Activated CD4-positive, CD25-positive, alpha-beta regulatory T cell treated with anti-CD3 and anti-CD28 coated beads, Interleukin-2, amount 50 U/mL, for 24 hours (primary cell): ENCODE measurements at regions not wholly inside any gene's neighbourhood (a gene's known extent, or its start where the extent isn't known, plus 50 kb on each side); places are given as distances from the start of the nearest gene placed in this dataset.

ENCODE experiments used
- ATAC-seq, 2 donors: fragments of 150-1000 bp; cut with Tn5 transposase; one replicate each; pipeline ENCODE4 v1.10.0; 2021; ENCODE audit warnings: mild to moderate bottlenecking in 1 of 2, moderate library complexity in 1 of 2

DNA sequence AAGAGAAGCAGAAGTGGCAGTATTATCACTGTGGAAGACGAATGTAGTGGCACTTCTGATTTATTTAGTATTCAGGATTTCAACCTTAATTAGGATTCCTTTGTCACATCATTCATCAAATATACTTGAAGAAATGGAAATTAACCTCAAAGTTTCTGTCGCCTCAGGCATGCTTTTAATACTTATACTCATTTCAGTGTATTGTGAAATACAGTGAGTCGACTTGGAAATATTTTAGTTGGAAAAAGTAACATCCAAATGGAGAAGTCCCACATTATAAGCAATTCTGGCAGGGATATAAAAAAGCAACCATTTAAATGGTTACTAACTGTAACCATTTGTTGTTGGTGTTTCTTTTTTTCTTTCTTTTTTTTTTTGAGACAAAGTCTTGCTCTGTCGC is 648.8 kb downstream of the ARL4A start:
- no peak for ATAC-seq

DNA sequence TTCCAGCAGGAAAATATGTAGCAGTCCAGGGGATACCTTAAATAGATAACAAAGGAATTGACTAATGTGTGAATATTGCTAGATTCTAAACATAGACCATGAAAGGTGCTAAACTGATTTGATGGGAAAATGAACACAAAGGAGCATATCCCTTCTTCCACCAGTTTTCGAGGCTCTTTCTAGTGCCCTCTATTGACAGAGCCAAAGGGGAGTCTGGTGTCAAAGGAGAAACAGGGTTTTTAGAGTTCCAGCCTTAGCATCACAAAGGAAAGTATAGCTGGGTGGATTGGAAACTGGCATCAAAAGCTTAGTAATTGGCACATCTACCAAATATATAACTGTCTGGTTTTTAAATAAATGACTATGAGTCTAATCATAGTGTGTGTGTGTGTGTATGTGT is 636.8 kb downstream of the ETV1 start:
- ATAC-seq, result no peak

DNA sequence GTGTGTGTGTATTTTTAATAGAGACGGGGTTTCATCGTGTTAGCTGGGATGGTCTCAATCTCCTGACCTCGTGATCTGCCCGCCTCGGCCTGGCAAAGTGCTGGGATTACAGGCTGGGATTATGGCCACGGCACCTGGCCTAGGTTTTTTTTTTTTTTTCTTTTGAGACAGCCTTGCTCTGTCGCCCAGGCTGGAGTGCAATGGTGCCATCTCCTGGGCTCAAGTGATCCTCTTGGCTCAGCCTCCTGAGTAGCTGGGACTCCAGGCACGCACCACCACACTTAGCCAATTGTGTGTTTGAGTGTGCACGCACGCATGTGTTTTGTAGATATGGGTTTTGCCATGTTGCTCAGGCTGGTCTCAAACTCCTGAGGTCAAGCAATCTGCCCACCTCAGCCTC is 629.8 kb downstream of the ETV1 start:
- no peak for ATAC-seq

DNA sequence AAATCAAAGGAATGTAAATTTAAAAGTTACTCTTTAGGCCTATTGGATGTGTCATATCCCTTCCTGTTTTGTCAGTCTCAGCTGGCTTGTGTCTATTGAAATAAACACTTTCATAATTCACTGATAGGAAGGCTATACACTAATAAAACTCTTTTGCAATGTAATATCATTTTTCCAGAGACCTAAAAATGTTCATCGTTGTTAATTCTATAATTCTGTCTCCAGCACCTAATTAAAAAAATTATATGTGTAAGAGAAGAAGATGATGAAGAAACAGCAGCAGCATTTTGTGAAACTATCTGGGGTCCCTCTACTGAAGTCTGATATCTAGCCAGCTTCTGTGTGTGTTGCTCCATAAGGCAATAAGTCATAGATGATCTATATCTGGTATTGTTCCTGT is 602.7 kb downstream of the ETV1 start:
- ATAC-seq, result no peak

DNA sequence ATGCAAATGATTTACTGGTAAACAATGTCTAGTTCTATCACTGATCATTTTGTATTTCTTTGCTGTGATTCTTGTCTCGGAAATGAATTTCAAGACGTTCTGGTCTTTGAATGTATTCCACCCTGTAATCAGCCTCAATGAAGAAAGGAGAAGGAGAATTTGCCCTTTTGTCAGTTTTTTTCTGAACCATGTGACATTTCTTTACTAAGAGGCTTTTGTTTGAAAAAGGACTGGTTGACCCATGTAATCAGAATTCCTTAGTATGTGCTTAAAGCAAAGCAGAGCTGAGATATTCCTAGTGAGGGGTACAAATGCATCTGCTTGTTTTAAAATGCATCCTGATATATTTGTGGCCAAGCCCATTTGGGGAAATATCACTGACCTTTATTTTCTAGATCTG is 581.6 kb downstream of the ETV1 start:
- ATAC-seq, result no peak

DNA sequence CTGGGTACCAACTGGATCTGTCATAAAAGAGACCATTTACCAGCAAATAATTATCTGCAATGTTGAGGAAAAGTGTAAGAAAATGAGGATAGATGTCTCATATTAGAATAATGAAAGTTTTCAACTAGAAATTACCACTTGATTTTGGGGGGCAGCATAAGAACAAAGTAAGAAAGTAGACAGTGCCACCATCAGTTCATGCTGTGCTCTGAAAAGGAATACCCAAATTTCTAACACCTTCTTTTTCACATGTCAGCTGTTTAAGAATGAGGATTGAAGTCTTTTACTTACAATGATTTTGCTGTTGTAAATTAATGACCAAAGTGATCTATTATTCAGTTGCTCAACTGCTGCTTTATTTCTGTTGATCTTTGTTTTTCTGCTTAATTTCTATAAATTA is 578.3 kb downstream of the ETV1 start:
- ATAC-seq, result no peak

DNA sequence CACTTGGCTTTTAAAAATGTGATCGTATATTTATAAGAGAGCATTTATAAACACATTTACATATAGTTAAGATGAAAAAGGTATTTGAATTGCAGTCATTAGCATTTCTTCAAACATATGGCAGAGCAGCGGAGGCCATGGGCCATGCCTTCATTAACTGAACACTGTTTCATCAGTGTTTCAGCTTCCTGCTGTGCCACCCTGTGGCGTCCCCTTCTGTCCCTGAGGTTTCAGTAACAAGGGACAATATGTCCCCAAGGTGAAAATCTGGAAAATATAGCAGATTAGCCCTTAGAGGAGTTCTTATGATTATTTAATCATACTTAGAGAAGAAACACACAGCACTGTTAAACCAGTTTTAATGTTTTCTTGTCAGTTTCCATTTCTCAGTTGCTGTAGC is 577.8 kb downstream of the ETV1 start:
- ATAC-seq, result no peak

DNA sequence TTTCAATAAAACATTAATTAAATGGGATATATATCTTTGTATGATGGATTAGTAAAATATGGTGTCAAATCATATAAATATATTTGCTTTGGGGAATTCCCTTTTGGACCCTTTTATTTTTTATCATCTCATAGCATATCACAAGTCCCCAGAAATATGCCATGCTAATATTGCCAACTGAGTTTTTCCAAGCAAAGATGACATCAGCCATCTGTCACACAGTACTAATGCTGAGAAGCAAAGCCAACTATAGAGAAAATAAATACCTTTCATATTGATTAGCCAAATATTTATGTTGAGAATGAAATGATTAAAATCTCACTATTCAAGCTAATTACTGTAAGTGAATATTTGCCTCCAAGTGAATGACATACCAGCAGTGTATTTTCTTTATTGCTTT is 575.3 kb downstream of the ETV1 start:
- ATAC-seq, result no peak

DNA sequence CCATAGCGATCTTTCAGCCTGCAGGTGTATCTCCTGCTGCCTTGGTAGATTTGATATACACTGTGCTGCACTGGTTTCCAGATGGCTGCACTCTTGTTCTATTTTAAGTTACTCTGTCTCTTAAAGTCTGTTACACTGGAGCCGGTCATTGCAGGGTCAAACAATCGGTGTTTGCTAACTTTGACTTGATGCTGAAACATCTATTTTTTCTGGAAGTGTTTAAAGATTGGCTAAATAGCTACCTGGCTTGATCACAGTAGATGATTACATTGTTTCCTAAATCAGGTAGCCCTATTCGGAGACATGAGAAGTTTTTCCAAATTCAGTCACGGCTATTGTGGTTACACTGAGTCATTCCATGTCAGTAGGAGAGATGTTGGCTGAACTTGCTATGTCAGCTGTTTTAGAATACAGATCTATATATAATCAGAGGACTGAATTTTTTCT is 574.8 kb downstream of the ETV1 start:
- no peak for ATAC-seq

DNA sequence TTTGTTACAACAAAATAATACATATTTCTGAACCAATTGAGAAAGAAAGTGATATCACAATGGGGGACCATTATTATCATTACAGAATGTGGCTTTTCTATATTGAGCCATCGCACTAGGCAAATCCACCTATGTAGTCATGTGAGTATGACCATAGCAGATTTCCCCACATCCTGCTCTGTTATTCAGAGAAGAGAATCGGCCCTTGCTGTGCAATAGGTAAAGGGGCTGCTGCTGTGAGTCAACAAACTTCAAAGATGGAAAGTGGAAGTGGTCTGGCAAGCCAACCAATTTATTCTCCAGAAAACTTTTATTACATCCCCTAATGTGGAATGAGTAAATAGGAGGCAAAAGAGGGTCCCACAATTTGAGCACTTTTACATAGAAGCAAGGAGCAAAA is 573.4 kb downstream of the ETV1 start:
- ATAC-seq, result no peak

DNA sequence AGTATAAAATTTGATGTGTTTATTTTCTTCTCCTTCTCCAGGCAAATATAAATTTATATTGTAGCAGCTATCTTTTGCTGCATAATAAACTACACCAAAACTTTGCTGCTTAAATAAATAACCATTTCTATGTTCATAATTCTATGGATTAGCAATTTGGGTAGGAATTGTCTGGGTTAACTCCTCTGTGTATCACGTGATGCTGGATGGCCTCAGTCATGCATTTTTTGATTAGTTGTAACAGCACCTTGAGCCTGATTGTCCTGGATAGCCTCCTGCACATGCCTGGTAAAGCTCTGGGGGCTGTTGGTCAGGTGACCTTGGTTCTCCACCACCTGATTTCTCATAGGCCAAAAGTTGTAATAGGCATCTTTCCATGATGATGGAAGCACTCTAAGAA is 572.9 kb downstream of the ETV1 start:
- no peak for ATAC-seq

DNA sequence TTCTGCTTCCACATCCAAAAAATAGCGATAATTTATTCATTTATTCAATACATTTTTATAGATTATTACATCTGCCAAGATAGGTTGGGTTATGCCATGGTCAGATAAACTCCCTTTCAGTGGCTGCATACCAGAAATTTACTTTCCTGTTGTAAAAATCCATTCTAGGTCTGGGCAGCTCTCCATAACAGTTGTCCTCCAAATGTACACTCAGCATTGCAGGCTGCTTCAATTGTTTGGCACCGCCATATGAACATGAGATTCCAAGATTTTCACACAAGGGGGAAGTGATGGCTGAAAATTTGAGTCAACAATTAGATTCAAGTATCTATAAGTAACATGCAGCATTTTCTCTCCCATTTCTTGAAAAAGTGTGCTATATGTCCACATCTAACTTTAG is 568.7 kb downstream of the ETV1 start:
- no peak for ATAC-seq

DNA sequence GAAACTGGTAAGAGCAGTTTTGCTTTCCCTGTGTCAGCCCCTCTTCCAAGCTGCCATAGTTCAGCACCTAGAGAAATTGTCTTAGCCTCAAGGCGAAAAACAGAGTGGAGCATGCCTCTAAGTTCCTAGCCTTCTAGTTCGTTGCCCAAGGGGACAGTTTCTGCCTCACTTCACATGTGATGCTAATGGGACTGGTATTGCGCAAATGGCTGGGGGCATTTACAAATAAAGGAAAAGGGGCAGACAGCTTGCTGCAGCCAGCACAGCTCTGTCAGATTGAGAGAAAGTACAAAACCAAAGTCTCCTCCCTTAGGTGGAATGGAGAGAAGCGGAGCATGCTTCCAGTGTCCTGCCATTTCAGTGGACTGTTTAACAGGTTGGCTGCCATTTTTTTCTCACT is 567.7 kb downstream of the ETV1 start:
- ATAC-seq, result no peak

DNA sequence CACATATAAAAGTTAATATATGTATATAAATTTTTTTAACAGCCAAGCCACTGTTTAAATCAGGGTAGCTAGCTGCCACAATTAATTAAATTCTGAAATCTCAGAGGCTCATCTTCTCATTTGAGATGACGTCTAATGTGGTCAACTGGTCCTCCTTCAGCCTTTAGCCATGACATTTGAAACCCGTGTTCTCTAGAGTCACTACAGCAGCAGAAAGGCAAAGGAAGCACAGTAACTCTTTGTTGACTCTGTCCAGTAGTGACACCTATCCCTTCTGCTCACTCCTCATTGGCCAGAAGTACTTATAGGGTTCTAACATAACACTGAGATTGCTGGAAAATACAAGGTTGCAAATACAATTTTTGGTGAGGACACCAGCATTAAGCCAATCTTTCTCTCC is 555.5 kb downstream of the ETV1 start:
- no peak for ATAC-seq

DNA sequence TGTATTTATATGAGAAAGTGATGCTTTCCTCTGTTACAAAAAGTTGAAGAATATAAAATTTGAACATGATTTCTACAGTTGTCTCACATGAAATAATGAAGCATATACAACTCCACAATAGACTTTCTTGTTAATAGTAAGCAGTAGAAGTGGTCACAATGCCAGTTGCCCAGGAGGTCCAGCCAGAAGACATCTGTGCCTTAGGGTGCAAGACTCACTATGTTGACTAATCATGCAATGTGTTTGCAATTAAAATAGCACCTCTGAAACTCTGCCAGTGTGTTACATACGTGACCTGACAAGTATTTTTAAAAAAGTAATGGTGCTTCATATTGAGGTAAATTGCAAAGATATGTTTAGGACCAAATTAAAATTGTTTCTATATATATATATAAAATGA is 547.2 kb downstream of the ETV1 start:
- no peak for ATAC-seq

DNA sequence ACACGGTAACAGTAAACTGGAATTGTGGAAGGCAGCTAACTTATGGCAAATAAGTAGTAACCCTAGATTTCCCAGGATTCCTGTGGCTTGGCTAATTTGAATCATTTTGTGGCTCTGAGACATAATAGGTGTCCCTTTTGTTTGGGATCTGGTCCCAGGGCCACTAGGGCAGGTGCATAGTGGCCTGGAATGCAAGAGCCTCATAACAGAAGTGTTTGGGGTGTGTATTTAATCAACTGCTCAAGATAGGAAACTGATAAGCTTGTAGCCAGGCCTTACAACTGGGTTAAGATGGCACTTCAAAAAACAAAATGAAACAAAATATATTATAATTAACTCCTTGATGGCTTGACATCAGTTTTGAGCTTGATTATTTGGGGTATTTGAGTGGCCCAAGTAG is 541.8 kb downstream of the ETV1 start:
- ATAC-seq, result no peak

DNA sequence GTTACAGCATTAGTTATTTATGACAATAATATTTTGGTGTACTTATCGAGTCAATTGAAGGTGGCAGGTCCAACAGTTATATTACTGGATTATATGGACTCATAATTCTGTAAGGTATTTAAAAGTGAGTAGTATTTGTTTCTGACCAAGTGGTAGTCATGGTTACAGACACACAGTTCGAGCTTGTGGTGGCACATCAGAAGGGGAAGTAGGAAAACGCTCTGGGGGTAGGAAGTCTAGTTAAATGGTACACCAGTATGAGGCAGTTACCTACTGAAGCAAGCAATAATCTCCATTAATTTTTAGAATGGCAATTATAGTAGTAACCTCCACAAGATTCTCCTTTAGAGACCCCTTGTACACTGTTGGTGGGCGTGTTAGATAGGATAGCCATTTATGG is 541.2 kb downstream of the ETV1 start:
- ATAC-seq, result no peak

DNA sequence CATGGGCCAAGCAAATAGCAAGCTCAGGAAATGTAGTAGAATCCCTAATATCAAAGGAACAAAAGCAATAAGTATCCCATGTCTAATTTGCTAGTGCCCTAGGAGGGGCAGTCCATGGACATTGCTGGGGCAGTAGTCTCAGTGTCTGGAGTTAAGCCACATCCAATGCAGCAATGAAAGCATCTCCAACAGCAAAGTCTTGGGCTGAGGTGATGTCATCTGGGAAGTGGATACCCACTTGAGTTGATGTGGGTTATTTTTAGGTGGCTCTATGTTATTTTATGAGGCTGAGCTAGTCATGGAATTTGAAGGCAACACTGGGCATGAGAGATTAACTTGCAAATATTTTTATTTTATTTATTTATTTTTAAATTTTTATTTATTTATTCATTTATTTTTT is 540.0 kb downstream of the ETV1 start:
- ATAC-seq, result no peak

DNA sequence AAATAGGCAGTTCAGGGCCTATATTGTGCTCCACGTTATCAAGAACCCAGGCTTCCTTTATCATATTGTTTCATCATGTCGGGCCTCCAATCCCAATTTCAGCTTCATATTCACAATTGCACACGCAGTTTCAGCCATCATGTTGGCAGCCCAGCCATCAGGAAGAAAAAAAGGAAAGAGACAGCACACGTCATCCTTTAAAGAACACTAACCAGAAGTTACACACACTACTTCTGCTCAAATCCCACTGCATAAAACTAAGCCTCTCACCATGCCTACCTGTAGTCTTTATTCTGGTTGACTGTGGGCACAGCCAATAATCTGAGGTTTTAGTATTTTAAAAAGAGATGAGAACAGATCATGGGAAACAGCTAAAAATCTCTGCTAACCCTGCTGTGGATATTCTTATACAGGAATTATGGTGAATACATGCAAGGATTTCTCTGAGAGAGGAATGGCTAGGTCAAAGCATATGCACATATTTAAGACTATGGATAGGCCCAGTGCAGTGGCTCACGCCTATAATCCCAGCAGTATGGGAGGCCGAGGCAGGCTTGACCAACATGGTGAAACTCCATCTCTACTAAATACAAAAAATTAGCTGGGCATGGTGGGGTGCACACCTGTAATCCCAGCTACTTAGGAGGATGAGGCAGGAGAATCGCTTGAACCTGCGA is 534.4 kb downstream of the ETV1 start:
- no peak for ATAC-seq

DNA sequence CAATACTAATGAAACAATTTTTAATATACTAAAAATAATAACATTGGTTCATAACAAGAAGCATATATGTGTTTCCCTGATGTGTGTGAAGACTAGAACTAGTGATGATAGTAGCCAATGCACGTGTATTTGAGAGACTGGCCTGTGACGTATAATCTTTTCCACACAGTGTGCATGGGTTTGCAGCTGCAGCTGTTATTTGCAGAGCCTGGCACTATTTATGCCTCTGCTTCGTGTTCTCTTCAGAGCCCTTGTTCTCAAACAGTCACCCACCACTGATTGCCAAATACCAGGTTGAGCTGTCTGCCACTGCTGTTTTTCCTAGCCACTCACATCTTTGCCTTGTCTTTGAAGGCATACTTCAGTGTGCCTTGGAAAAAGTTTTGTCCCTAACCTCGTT is 531.7 kb downstream of the ETV1 start:
- ATAC-seq, result no peak

DNA sequence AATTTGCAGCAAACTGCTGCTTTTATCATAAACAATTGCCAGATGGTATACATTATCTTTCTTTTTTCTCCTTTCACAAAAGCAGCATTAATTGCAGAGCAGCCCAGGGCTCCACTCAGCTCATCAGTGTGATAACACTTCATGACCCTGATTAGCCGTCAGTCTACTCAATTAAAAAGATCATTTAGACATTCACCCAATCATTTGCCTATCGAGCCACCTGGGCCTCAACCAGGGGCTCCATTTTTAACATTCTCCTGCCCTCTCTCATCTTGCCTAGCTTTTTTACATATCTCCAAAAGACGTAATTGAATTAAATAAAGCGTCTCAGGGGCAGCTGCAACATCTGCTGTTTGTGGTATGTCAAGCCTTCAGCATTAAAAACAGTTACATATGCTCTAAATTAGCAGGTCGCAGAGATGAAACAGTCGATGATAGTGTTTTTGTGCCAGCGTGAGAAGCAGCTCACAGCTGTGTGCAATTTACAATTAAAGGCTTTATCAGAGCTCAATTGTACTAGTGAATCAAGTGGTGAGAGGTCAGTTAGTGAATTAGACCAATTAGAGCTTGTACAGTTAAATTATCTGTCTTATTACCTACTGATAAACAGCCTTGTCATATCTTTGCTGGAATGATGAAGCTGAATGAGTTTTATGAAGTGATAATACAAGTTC is 522.5 kb downstream of the ETV1 start:
- no peak for ATAC-seq

DNA sequence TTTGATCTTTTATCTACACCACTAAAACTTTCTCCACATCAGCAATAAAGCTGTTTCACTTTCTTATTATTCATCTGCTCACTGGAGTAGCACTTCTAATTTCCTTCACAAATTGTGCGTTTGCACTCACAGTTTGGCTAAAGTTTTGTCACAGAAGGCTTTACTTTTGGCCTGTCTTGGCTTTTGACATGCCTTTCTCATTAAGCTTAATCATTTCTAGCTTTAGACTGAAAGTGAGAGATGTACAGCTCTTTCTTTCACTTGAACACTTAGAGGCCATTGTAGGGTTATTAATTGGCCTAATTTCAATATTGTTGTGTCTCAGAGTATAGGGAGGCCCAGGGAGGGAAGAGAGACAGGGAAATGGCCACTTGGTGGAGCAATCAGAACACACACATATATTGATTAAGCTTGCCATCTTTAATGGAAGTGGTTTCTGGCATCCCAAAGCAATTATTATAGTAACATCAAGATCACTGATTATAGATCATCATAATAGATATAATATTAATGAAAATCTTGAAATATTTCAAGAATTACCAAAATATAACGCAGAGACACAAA is 512.5 kb downstream of the ETV1 start:
- no peak for ATAC-seq

DNA sequence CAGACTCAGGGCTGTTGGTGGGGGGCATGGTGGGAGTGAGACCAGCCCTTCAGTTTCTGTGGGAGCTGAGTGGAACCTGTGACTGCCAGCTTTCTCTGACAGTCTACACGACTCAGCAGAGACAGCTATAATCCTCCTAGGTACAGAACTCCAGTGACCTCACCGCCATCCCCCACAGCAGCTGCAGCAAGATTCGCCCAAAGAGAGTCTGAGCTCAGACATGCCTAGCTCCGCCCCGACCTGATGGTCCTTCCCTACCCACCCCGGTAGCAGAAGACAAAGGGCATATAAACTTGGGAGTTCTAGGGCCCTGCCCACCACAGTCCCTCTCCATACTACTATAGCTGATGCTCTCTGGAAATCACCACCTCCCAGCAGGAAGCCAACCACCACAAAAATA is 500.1 kb downstream of the ETV1 start:
- ATAC-seq, result no peak

DNA sequence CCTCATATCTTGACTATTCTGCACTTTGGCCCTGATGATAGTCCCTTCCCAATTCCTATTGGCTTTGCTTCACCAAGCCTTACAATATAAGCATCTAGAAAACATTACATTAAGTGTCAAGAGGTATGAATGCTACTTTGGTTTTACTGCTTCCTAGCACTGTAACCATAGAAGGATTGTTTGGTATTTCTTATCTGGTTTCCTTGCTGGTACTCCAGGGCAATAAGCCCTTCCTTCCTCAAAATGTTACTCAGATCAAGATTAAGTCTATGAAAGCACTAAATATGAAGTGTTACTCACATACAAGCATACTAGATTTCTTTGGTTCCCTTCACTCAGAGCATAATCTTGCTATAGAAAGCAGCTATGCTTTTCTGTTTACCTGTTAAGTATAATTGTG is 492.5 kb downstream of the ETV1 start:
- no peak for ATAC-seq

DNA sequence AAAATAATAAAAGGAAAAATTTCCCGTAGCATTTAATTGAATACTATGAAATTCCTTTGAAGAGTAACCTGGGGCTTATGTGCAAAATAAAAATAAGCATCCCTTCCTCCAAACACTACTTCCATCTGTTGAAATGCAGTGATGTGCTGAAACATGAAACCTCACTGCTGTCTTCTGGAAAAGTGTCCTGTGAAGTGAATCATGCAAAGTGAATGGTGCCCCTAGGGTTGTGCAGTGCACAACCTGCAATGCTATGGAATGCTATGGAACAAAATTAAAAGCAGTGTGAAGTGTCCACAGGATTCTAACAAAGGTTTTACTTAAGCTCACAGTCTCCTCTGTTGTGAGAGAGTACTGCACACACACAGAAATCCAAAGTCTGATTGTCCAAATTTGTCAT is 480.9 kb downstream of the ETV1 start:
- no peak for ATAC-seq
